Breast epithelium (tissue), 4 donors: ENCODE measurements at regions not wholly inside any gene's neighbourhood (a gene's known extent, or its start where the extent isn't known, plus 50 kb on each side); places are given as distances from the start of the nearest gene placed in this dataset.

ENCODE experiments used
- DNase-seq, 2 donors: peaks; one replicate each; pipeline ENCODE4 v3.0.0-alpha.2; 2019; ENCODE audit warnings: low spot score in 2 of 2
- H3K27ac ChIP-seq, 2 donors: fragments of 200-600 bp; sonication (generic) in 1 of 2; one replicate each; pipeline ENCODE4 v1.5.1; 2016 to 2019; ENCODE audit warnings: mild to moderate bottlenecking in 1 of 2
- H3K27me3 ChIP-seq, 2 donors: fragments of 200-600 bp; sonication (generic) in 1 of 2; one replicate each; pipeline versions ENCODE4 v1.5.1 to v1.6.0; 2017 to 2019; ENCODE audit warnings: control low read depth in 1 of 2, mild to moderate bottlenecking in 1 of 2
- H3K36me3 ChIP-seq: fragments of 200-600 bp; one replicate; pipeline ENCODE4 v1.5.1; 2019
- H3K4me1 ChIP-seq, 2 donors: fragments of 200-600 bp; sonication (generic); one replicate each; pipeline ENCODE4 v1.5.1; 2016 to 2019; ENCODE audit warnings: control low read depth in 1 of 2
- H3K4me3 ChIP-seq, 3 donors: fragments of 200-600 bp; sonication (generic); 1 replicate in 2 of 3; 2 replicates in 1 of 3; pipeline ENCODE4 v1.5.1; 2016 to 2019; ENCODE audit warnings: mild to moderate bottlenecking in 3 of 3, moderate library complexity in 2 of 3
- H3K9me3 ChIP-seq, 2 donors: fragments of 200-600 bp; sonication (generic) in 1 of 2; one replicate each; pipeline ENCODE4 v1.5.1; 2016 to 2019; ENCODE audit warnings: control low read depth in 1 of 2
- CTCF ChIP-seq, 3 donors: fragments of 450-650 bp; IDR thresholded peaks; one replicate each; pipeline ENCODE4 v1.5.1; 2016 to 2017; ENCODE audit warnings: antibody characterized with exemption in 3 of 3, mild to moderate bottlenecking in 3 of 3, moderate library complexity in 3 of 3
- POLR2A ChIP-seq: fragments of 450-650 bp; IDR thresholded peaks from one replicate; pipeline ENCODE4 v1.6.1; 2016; ENCODE audit warnings: antibody characterized with exemption, mild to moderate bottlenecking, moderate library complexity
- POLR2AphosphoS5 ChIP-seq, 3 donors: sonication (generic); formaldehyde crosslinking; IDR thresholded peaks; one replicate each; pipeline ENCODE4 v1.6.1; 2017; ENCODE audit warnings: antibody characterized with exemption in 3 of 3
- intact Hi-C: fragments of 100-400 bp; cut with DNase I; formaldehyde crosslinking; loops from one replicate; pipeline ENCODE4 v1.15.1; 2023; ENCODE audit warnings: low total_unique reads

GRCh38 chr12:42767998-42768397 is 178.5 kb upstream of the PRICKLE1 start:
- H3K36me3 ChIP-seq, result no peaks in the 10 kb centered on the region
- no peak overlapping the region for H3K27ac ChIP-seq
- no peaks in the 10 kb centered on the region for H3K4me1 ChIP-seq
- no peak overlapping the region for H3K4me3 ChIP-seq
- peaks cover 0 to 6% of the 10 kb centered on the region in 2 donors for H3K9me3 ChIP-seq
- DNase-seq, result no peak
- no peaks in the 10 kb centered on the region for H3K27me3 ChIP-seq
- no peak for TF ChIP-seq POLR2AphosphoS5 (IDR thresholded peaks at IDR 0.05)
- TF ChIP-seq CTCF (IDR thresholded peaks at IDR 0.05), result no peak
- TF ChIP-seq POLR2A, result no peak
- intact Hi-C loops, result no loop called here

- peaks cover 0 to 6% of the 10 kb centered on the region in 2 donors for H3K9me3 ChIP-seq
- no peak for DNase-seq
- TF ChIP-seq CTCF (IDR thresholded peaks at IDR 0.05) (no peak), POLR2AphosphoS5 (IDR thresholded peaks at IDR 0.05) (no peak), POLR2A (no peak)
Measured at GRCh38 chr12:42767326-42767954, 177.9 kb upstream of the PRICKLE1 start.

GRCh38 chr12:42766754-42767153 is 177.2 kb upstream of the PRICKLE1 start:
- H3K27me3 ChIP-seq, result no peaks in the 10 kb centered on the region
- intact Hi-C loops, result no loop called here
- DNase-seq, result no peak
- H3K4me3 ChIP-seq, result no peak overlapping the region
- H3K4me1 ChIP-seq, result no peaks in the 10 kb centered on the region
- no peaks in the 10 kb centered on the region for H3K36me3 ChIP-seq
- TF ChIP-seq CTCF (IDR thresholded peaks at IDR 0.05) (no peak), POLR2A (no peak), POLR2AphosphoS5 (IDR thresholded peaks at IDR 0.05) (no peak)
- H3K27ac ChIP-seq, result no peak overlapping the region
- H3K9me3 ChIP-seq, result peaks cover 0 to under 1% of the 10 kb centered on the region in 2 donors

More at GRCh38 chr12:42767326-42767954, 177.9 kb upstream of the PRICKLE1 start:
- intact Hi-C loops, result no loop called here
- no peaks in the 10 kb centered on the region for H3K36me3 ChIP-seq
- no peaks in the 10 kb centered on the region for H3K4me1 ChIP-seq
- H3K4me3 ChIP-seq, result no peak overlapping the region
- no peak overlapping the region for H3K27ac ChIP-seq
- H3K27me3 ChIP-seq, result no peaks in the 10 kb centered on the region

- no peaks in the 10 kb centered on the region for H3K27me3 ChIP-seq
- H3K4me1 ChIP-seq, result no peaks in the 10 kb centered on the region
- intact Hi-C loops, result no loop called here
- no peak for DNase-seq
- no peaks in the 10 kb centered on the region for H3K9me3 ChIP-seq
- H3K36me3 ChIP-seq, result no peaks in the 10 kb centered on the region
- TF ChIP-seq POLR2AphosphoS5 (IDR thresholded peaks at IDR 0.05), result no peak
- no peak for TF ChIP-seq CTCF (IDR thresholded peaks at IDR 0.05)
- no peak for TF ChIP-seq POLR2A
- H3K27ac ChIP-seq, result no peak overlapping the region
- H3K4me3 ChIP-seq, result no peak overlapping the region
Measured at GRCh38 chr12:42766026-42766425, 176.5 kb upstream of the PRICKLE1 start.

- no peak overlapping the region for H3K4me3 ChIP-seq
- H3K4me1 ChIP-seq, result peaks cover 0 to 14% of the 10 kb centered on the region in 2 donors
- no peaks in the 10 kb centered on the region for H3K9me3 ChIP-seq
- H3K27me3 ChIP-seq, result no peaks in the 10 kb centered on the region
- H3K27ac ChIP-seq, result no peak overlapping the region
- intact Hi-C loops, result no loop called here
- DNase-seq, result no peak
- no peaks in the 10 kb centered on the region for H3K36me3 ChIP-seq
- no peak for TF ChIP-seq POLR2AphosphoS5 (IDR thresholded peaks at IDR 0.05)
- TF ChIP-seq POLR2A, result no peak
- no peak for TF ChIP-seq CTCF (IDR thresholded peaks at IDR 0.05)
Measured at GRCh38 chr12:42763682-42764081, 174.1 kb upstream of the PRICKLE1 start.
